GF-D8 (cell line): ENCODE measurements at regions not wholly inside any gene's neighbourhood (a gene's known extent, or its start where the extent isn't known, plus 50 kb on each side); places are given as distances from the start of the nearest gene placed in this dataset.

Source experiments
- DNase-seq: peaks from one replicate; lab custom pipeline; 2025; lab: John Stamatoyannopoulos, UW

- no peak for DNase-seq
Observed at GRCh38 chr3:45330510-45331295, 57.7 kb upstream of the LARS2 start.

GRCh38 chr3:45332493-45332892, 55.9 kb upstream of the LARS2 start:
- no peak for DNase-seq

GRCh38 chr3:45332901-45333407, 55.4 kb upstream of the LARS2 start:
- no peak for DNase-seq

GRCh38 chr3:45333549-45333948, 54.8 kb upstream of the LARS2 start:
- DNase-seq, result peak; percentile 13

- DNase-seq, result no peak
Observed at GRCh38 chr3:45337839-45338470, 50.4 kb upstream of the LARS2 start.
